Fibroblast of peridontal ligament (primary cell): ENCODE measurements at regions not wholly inside any gene's neighbourhood (a gene's known extent, or its start where the extent isn't known, plus 50 kb on each side); places are given as distances from the start of the nearest gene placed in this dataset.
"Not testable (repeated sequence)": the region's sequence is repeated elsewhere in the genome, so short reads cannot be mapped to it uniquely, and the experiment has no call there.

Experiments used
- DNase-seq: peaks from one replicate; pipeline ENCODE4 v3.0.0-alpha.2; 2010; ENCODE audit errors: extremely low read depth

DNA sequence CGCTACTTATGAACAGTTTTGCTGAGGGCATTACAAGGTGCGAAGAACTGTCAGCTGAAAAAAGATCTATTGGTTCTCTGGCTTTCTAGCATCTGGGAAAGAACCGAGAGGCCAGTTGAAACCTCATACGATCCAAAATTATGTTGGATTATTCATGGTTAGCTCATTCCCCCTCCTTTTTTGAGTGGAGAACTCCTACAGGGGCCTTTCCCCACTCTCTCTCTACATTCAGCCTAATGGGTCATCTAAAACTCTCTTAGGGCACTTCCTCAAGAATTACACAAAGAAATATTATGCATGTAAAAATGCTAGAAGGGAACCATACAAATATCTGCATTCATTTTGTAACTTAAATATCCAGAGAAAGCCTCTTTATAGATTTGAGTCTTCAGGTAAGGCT is 358.2 kb downstream of the ADGRL2 start:
- no peak for DNase-seq

DNA sequence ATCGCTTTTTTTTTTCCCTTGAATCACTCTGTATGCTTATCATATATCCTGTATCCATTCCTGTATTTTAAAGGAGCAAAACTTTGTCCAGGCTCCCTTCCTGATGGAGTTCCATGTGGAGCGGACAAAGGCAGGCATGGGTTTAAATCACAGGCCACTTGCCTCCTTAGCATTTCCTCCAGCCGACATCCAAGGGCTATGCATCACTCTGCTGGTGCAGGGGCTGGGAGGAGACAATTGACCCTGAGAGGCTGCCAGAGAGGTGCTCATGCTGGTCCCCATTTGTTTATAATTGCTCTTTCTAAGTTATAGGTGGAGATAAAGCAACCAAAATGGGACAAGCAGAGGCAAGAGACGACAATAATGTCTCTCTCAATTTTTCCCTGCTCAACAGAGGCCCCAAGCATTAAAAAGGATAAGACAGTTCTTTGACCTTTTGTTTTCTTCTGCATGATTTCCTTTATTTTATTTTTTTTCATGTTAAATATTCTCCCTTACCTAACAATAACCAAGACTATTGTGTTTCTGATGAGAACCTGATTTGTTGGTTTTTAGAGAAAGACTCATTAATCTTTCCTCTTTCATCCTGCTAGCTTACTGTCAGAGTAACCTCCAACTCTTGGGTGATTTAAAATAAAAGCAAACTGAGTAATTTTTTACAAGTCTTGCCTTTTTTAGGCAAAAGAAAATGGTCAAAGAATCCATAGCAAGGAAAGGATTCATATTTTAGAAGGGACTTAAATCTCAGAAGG is 353.7 kb downstream of the ADGRL2 start:
- no peak for DNase-seq

DNA sequence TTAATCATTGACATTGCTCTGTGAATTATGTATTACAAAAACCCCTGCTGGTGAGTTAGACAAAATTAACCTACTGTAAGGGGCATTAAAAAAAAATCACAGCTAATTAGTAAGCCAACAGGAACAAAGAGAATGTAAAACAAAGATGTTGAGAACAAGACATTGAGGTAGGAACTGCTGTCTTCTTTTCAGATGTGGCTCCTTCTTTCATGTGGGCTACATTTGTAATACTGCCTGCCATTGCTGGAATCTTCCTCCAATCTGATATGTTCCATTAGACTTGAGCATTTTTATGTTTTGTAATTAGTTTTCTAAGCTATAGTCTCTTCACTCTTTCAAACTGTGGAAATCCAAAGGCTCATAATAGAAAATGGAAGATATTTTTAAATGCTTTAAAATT is 353.0 kb downstream of the ADGRL2 start:
- DNase-seq: no peak

DNA sequence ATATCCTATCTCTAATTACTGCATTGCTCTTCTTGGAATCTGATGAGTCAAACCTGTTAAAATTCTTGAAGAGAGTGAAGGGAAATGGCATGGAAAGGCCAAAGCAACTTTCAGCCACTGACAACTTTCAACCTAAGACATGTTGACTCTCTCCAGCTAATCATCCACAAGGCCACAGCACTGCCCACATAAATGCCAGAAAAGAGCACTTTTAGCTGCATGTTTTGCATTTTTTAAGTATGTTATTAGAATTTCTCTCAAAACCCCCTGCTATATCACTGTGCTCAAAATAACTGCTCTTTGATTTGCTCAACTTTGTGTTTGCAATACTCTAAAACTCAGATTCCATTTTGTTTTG is 352.5 kb downstream of the ADGRL2 start:
- DNase-seq: peak; percentile 54

DNA sequence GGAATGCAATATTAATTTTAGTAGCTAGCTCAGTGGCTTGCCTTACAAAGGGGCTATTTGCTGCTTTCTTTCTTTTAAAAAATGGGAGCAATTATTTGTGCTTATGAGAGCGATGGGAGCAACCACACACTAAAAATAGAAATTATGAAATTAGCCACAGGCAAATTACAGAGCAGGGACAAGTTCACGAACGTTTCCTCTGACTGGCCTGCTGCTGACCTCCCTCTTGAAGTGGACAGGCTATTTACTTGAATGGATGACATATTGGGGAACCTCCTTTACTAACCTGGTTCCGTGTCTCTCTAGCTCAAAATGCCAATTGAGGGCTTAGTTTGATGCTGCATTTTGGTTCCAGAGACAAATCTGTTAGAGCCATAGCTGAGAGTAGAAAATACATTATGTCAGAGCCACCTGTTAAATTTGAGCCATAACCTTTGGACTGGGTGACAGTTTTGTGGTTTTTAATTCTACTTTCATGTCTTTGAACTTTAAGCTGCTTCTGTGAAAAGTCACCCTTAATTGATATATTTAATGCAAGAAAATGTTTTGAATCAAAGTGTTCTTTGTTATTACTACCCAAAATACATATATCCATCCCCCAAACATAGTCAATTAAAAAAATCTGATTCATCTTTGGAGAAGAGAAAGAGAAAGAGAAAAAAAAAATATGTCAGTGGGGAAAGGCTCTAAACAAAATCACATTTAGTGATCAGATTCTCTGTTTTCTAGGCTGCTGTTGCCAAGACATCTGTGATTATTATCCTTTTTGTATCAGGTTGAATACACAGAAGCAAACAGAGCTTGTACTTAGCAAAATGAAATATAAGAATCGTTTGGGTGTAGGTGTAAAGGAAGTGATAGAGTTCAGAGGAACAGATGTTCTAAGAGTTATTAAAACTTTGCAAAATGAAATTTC is 351.9 kb downstream of the ADGRL2 start:
- DNase-seq: peak; percentile 8

DNA sequence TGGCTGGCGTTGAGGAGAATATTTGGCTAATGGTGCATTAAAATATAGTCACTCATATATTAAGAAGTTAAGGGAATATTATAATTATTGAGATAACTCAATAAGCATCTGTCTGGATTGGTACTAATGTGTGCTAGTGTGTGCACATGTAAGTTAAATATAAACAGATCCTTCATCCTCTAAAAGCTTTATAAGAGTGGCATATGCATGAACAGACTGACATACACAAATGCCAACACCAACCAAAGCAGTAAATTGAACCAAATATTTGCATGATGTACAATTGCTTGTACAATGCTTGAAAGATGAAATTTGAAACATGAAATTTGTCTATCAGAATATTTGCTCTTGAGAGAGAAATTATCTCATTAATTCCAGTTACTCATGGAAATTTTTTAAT is 344.9 kb downstream of the ADGRL2 start:
- DNase-seq: no peak

DNA sequence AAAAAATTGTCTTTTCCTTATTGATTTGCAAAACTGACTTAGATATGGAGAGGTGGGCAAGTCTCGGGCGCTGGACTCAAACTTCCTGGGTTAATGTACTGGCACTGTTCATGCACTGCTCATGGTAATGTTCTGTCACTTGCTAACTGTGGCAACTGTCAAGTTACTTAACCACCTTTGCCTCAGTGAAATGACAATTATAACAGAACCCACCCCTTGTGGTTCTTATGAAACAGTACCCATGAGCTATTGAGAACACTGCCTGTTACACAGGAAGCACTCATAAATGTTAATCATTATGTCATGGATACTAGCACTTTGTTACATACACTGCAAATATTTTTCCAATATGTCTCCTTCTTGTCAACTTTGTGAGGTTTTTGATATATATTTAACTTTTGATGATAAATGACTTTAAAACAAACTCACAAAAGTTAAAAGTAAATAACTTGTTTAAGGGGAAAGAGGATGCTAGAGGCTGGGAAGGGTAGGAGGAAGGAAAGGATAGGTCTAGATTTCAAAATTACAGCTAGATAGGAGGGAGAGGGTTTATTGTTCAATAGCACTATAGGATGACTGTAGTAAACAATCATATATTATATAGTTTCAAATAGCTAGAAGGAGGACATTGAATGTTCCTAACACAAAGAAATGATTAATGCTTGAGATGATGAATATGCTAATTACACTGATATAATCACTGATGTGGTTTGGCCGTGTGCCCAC is 342.5 kb downstream of the ADGRL2 start:
- no peak for DNase-seq

DNA sequence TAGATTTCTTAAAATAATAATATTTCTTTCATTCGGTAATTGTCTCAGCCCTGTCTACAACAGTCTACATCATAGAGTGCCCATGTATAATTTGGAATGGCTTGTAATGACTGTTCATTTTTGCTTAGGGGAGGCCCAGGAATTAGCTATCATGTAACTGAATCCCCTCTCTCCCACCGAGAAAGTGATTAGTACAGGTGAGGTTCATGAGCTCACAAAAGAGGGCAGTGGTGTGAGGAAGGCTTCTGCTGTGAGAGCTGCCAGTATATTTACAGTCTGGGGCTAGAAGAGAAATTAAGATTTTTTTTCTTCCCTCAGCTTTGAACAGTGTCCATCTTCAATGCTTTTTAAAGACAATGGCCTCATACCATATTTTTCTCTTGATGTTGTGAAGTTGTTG is 340.7 kb downstream of the ADGRL2 start:
- no peak for DNase-seq

DNA sequence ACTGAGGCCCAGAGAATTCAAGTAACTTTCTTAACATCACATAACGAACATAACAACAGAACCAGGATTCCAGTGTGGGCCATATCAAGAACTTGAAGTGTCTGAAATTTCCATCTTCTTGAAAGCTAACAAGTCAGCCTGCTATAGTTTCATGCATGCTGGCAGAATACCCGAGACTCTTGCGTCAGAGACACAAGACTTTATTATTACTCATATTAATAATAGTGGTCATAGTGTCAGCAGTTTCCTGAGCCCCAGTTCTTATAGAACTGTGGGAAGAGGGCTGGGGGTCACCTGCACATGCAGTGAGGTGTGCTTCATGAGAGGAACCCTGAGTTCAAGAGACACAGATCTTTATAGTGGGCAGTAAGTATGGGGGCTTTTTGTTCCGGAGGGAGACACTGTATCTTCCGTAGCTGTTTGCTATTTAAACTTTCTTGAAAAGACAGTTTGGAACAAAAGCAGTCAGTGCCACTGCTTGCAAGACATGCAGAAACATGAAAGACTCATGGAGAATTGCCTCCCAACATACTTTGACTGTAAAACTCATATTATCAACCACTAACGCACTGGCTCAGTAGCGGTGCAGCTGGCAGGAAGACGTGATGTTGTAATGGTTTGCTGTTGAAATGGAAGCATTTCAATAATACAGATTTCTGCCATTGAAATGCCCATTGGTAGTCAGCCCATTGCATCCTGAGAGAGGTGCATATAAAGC is 339.2 kb downstream of the ADGRL2 start:
- no peak for DNase-seq

DNA sequence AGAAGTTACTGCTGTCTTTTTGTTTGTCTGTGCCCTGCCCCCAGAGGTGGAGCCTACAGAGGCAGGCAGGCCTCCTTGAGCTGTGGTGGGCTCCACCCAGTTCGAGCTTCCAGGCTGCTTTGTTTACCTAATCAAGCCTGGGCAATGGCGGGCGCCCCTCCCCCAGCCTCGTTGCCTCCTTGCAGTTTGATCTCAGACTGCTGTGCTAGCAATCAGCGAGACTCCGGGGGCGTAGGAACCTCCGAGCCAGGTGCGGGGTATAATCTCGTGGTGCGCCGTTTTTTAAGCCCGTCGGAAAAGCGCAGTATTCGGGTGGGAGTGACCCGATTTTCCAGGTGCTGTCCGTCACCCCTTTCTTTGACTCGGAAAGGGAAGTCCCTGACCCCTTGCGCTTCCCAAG is 335.6 kb downstream of the ADGRL2 start:
- not testable (repeated sequence) for DNase-seq

DNA sequence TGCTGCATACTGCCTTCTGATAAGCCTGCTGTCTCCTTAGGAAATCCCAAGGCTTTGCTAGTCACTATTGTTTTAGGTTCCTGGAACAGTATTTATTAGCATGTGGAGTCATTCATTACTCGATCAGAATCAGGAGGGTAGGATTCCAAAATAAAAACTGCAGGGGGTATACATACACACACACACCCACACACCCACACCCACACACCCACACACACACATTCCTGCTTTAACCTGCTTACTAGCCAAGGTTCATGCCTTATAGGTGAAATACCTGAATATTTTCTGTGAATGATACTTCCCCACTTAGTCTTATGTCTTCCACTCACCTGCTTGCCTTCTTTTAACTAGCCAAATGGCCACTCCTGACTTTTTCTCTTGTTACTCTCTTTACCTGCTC is 325.1 kb downstream of the ADGRL2 start:
- DNase-seq: no peak

DNA sequence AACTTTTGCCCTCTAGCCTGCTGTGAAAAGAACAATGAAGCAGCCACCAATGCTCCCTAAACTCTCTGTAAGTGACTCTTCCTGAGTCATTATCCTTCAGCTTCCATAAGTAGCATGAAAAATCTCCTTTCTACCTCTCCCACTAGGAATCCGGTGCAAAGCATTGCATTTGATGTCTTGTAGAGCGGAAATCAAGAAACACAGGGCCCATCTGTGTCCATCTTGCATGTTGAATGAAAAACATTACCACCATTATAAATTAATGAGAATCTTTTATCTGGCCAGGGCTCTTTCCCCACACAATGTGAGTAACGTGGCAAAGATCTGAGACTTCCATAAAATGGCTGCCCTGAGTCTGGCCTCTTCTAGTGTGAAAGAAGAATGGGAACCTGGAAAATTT is 324.4 kb downstream of the ADGRL2 start:
- no peak for DNase-seq

DNA sequence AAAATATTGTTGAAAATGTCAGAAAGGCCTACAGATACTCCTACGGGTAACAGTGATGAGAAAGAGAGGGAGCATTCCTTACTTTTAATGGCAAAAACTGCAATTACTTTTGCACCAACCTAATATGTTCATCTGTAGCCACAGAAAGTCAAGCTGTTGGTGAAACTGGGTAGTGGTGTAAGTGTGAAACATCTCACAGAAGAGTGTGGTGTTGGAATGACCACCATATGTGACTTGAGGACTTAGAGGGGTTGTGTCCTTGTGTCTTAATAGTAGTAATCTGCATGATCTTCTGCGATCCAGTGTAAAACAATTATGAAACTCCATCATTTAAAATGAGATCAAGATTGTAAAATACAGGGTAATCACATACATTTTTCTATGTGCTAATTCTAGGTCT is 320.7 kb downstream of the ADGRL2 start:
- no peak for DNase-seq

DNA sequence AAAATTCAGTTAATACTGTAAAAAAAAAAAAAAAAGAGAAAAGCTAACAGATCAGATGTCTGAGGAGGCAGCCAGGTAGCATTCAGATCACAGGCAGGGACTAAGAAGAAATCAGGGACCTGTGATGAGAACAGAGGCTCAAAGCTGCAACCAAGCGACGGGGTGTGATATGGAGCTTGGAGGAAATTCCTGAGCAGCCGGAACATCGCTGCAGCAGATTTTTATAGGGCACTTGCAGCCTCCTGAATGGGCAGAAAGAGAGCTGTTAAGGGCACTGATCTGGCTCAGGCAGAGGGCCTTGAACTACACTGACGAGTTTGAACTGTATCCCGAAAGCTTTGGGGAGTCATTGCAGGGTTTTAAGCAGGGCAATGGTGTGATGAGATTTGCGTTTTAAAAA is 315.4 kb downstream of the ADGRL2 start:
- no peak for DNase-seq

DNA sequence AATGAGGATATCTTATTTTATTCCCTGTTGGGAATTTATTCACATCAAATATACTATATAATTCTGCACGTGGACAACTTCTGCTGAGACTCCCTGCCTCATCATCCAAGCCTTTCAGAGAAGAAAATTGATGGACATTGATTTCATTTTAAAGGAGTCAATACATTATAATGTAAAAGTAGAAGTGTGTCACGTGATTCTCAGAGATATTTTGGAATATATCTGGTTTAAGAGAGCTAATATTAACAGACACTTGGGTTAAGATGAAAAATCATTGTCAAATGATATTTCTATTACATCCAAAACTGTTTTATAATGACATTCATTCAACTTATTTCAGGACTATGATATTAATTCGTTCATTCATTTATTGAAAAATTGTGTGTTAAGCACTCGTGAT is 314.2 kb downstream of the ADGRL2 start:
- DNase-seq: no peak

DNA sequence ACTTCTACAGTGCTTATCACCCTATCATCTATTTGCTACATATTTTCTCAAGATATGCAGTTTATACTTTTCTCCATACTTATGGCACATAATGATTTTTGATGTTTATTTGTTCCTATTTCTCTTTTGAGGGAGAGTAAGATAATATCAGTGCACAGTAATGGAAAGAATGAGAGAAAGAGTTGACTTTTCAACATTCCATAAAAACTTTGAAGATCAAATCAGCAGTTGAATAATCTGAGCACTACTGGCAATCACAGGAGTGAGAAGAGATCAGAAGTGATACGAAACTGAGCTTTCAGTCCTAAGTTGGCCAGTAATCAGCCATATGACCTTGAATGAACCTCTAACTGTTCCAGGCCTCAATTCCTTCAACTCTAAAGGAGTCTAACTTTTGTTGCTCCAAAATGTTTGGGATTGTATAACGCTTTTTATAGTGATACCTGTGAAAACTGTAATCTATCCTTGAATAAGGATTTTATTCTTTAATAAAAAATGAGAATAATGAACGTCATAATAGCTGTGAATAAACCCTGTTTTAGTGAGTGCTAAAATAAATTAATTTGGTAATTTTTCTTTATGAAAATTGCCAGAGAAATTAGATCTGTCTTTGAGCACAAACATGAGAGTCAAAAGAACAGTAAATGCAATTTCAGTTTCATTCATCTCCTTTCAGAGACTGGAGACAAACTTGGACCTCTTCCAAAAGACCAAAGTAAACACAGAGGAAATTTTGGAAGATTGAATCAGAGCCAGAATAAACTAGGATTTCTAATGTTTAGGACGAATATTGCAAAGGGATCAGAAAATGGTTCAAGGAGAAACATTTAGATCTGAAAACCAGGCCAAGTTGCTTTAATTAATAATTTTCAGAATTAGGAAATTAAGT is 309.9 kb downstream of the ADGRL2 start:
- DNase-seq: peak; percentile 55

DNA sequence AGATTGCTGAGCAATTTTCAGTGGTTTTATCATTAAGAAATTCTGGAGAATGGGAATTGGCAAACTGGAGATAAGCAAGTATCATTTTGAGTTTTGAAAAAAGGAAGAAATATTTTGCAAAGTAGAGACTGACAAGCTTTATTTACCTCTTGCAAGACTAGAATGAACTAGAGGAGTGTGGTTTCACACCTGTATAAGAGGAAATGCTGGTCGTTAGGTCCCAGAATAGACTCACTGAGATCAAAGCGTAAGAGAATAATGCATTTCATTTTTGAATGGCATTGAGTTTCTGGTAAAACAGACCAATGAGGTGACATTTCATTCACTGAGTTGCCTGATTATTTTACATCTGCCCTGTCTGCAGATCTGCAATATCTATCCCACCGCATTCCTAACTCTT is 308.1 kb downstream of the ADGRL2 start:
- DNase-seq: no peak

DNA sequence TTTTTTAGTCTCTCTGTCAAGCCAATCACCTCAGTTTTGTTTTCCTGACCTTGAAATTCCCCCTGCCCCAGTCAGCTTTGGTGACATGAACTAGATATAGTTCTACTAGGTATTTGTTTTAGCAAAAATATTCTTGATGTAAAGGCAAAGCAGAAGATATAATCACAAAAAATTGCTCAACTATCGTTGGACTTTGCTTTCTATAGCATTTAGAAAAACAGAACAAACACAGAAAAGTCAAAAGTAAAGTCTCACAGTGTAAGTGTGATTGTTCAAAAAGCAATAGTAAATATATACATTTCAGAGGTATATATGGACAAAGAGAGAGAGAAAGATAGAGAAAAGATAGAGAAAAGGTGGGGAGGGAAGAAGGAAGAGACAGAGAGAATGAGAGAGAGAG is 305.9 kb downstream of the ADGRL2 start:
- DNase-seq: no peak

DNA sequence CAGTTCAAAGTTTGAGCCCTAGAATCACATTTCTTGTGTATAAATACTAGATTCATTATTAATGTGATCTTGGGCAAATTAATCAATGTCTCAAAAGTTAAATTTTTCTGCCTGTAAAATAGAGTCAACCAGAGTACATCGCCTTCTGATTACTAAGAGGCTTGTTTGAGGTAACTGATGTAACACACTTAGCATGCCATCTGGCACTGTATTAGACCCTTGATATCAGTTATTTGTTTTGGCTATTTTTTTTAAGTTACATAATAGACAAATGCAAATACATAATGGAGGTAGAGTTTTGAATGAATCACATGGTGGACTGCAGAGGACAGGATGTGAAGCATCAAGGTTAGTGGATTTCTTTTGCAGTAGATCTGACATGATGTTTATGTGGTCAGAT is 298.4 kb downstream of the ADGRL2 start:
- DNase-seq: no peak

DNA sequence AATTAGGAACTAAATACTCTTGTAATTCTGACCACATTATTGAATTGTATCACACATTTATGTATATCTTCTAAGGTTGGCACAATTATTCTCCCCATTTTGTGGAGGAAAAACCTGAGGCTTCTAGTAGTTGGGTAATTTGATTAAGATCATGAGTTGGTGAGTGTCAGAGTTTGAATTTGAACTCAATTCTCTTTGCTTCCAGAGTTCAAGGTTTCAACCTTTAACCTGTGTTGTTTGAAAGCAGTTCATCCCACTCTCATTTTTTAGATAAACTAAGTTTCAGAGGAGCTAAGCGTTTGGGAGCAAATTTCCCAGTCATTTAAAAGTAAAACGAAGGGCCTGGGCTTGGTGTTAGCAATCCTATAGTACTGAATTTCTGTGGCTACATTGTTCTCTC is 293.4 kb downstream of the ADGRL2 start:
- DNase-seq: no peak

DNA sequence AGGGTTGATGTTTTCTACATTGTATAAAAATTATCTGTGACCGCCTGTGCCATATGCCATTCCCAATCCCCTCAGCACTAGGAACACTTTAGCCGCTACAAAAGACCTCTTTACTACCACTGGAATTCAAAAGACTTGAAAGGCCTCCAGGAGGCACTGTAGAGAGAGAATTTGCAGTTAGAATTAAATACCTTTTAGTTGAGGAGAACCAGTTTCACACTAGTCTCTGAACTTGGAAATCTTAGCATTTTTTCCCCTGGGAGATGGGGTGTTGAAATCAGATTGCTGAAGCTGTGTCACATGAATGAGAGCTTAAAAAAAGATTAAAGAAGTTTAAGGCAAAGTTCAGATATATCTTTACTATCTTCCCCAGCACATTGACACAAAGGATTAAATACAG is 291.0 kb downstream of the ADGRL2 start:
- DNase-seq: peak; percentile 75
